ENCODE measurements at regions not wholly inside any gene's neighbourhood (a gene's known extent, or its start where the extent isn't known, plus 50 kb on each side); places are given as distances from the start of the nearest gene placed in this dataset.

DNA sequence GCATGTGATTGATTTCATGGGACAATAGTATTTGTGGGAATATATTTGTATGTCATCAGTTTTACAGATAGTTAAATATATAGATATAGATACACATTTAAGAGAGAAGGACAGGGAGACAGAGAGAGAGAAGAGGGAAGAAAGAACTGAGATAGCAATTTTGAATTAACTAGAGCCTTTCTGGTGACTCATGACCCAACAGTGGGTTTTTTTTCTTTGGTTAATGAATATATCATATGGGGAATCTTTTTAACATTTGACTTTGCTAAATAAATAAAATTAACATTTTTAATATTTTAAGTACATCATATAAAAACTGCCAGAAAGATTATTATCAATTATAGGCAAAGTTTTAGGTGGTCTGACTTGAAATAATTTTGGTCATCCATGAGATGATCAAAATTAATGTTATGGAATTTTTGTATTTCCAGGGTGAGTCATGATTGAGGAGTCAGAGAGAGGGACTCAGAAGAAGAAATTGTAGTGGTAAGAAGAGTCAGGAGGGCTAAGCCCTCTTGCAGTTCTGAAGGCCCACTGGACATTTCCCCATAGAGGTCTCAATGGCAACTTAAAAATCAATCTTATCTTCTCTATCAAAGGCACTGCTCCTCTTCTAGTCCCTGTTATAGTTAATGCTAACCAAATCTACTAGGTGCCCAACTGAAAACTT lies 508.1 kb upstream of the MAP3K7 start:
- TF ChIP-seq, protein P1, sequence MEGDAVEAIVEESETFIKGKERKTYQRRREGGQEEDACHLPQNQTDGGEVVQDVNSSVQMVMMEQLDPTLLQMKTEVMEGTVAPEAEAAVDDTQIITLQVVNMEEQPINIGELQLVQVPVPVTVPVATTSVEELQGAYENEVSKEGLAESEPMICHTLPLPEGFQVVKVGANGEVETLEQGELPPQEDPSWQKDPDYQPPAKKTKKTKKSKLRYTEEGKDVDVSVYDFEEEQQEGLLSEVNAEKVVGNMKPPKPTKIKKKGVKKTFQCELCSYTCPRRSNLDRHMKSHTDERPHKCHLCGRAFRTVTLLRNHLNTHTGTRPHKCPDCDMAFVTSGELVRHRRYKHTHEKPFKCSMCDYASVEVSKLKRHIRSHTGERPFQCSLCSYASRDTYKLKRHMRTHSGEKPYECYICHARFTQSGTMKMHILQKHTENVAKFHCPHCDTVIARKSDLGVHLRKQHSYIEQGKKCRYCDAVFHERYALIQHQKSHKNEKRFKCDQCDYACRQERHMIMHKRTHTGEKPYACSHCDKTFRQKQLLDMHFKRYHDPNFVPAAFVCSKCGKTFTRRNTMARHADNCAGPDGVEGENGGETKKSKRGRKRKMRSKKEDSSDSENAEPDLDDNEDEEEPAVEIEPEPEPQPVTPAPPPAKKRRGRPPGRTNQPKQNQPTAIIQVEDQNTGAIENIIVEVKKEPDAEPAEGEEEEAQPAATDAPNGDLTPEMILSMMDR (IDR thresholded peaks at IDR 0.05; ENCODE audit: extremely low read depth, insufficient read depth, missing control alignments) = no peak
- DNase-seq (ENCODE audit: low spot score) = no peak
- in situ Hi-C loops (cut with MboI; ENCODE audit: low pct_unique_long_range_greater_than_20kb, low sequenced_read_pairs, unreplicated experiment) = no loop called here

DNA sequence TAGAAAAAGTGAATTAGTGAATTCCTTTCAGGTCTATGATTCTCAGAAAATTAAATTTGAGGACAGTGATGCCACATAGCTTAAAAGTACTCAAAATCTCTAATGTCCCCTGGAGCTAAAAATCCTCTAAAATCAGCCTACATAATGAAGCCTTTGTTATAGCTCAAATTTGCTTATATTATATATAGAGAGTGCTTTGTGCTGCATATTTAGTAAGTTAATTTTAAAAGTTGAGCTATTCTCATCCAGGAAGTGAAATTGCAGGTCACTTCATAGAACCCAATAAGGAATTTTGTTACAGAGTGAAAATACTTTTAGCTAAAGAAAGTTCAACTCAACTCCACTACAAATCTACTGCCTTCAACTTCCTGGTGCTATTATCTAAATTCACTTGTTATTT lies 507.5 kb upstream of the MAP3K7 start:
- TF ChIP-seq, protein P1 (IDR thresholded peaks at IDR 0.05; ENCODE audit: extremely low read depth, insufficient read depth, missing control alignments) = no peak
- in situ Hi-C loops (cut with MboI; ENCODE audit: low pct_unique_long_range_greater_than_20kb, low sequenced_read_pairs, unreplicated experiment) = no loop called here
- DNase-seq (ENCODE audit: low spot score) = no peak

DNA sequence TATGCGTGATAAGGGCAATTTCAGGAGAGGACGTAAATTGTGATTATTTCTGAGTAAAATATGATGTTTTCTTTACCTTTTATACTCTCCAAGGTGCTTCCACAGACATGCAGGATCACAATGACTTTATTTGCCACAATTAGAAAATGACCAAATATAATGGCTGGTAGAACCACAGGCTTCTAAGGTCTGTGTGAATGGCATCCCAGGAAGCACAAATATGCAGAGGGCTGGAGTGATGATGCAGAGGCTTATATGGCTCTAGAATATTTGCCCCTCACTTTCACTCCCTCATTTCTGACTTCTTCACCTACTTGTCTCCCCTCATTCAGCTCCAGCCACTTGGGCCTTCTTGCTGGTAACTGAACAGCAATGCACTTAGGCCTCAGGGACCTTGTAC lies 502.1 kb upstream of the MAP3K7 start:
- TF ChIP-seq, protein P1 (IDR thresholded peaks at IDR 0.05; ENCODE audit: extremely low read depth, insufficient read depth, missing control alignments) = no peak
- no peak for DNase-seq (ENCODE audit: low spot score)
- in situ Hi-C loops (cut with MboI; ENCODE audit: low pct_unique_long_range_greater_than_20kb, low sequenced_read_pairs, unreplicated experiment) = no loop called here

DNA sequence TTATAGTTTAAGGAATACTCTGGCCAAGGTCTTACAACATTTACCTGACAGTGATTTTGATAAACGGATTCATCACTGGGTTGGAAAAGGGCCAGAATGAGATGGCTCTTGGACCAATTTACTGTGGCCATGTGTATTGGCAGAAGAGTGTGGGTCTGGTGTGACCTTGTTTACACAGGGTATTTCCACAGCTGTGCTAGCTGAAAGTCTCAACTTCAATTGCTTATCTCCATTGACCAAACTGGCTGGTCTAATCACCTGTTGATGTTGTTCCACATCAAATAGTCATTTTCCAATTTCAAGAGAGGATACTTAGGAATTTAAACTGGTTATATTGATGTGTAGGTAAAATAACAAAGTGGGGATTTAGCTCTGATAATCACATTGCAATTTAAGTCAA lies 501.6 kb upstream of the MAP3K7 start:
- TF ChIP-seq, protein P1 (IDR thresholded peaks at IDR 0.05; ENCODE audit: extremely low read depth, insufficient read depth, missing control alignments) = no peak
- no peak for DNase-seq (ENCODE audit: low spot score)
- in situ Hi-C loops (cut with MboI; ENCODE audit: low pct_unique_long_range_greater_than_20kb, low sequenced_read_pairs, unreplicated experiment) = no loop called here

DNA sequence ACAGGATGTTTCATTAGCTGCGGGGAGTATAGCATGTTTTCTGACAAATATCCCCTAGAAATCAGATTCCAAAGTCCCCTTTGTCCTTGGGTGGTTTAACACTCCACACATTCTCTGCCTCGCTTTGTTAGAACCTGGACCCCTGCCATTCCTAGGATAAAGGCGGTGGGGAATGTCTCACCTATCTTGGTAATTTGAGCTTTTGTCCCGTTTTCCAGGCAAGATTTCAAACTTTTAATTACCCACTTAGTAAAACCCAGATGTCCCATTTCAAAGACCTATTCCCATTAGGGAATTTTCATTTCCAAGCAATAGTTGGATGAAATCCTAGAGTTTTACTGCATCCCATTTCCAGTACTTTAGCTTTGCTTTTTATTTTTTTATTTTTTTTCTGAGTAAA lies 501.0 kb upstream of the MAP3K7 start:
- DNase-seq (ENCODE audit: low spot score) = no peak
- in situ Hi-C loops (cut with MboI; ENCODE audit: low pct_unique_long_range_greater_than_20kb, low sequenced_read_pairs, unreplicated experiment) = no loop called here
- TF ChIP-seq, protein P1 (IDR thresholded peaks at IDR 0.05; ENCODE audit: extremely low read depth, insufficient read depth, missing control alignments) = no peak

- TF ChIP-seq, protein P1 (IDR thresholded peaks at IDR 0.05; ENCODE audit: extremely low read depth, insufficient read depth, missing control alignments) = no peak
- no peak for DNase-seq (ENCODE audit: low spot score)
- in situ Hi-C loops (cut with MboI; ENCODE audit: low pct_unique_long_range_greater_than_20kb, low sequenced_read_pairs, unreplicated experiment) = no loop called here
Measured at GRCh38 chr6:91083211-91083610, 496.3 kb upstream of the MAP3K7 start.

All from GM13977 (cell line).